ENCODE measurements at regions not wholly inside any gene's neighbourhood (a gene's known extent, or its start where the extent isn't known, plus 50 kb on each side); places are given as distances from the start of the nearest gene placed in this dataset.

DNA sequence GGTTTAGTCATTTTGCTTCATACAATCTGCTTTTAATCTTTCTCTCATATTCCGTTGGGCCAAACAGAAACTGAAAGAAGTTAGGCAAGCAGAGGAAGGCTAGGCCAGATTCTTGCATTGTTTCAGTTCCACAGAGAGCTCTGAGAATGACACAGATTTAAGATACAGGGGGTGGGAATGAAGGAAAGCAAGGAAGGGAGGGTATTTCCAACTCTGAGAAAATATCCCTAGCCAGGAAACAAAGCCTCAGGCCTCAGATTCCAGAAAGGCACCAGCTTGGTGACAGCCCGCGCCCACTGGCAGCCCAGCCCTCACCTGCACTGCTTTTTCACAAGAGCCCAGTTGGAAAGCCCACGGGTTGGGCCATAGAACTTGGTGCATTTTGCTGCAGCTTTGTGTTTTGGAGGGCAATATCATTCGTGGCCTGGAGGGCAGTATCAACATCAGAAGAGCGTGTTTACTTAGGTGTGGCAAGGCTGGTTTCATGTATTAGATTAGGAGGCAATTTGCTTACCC is 63.5 kb downstream of the ENC1 start:
- peak; percentile 61 for DNase-seq (ENCODE audit: low spot score)

DNA sequence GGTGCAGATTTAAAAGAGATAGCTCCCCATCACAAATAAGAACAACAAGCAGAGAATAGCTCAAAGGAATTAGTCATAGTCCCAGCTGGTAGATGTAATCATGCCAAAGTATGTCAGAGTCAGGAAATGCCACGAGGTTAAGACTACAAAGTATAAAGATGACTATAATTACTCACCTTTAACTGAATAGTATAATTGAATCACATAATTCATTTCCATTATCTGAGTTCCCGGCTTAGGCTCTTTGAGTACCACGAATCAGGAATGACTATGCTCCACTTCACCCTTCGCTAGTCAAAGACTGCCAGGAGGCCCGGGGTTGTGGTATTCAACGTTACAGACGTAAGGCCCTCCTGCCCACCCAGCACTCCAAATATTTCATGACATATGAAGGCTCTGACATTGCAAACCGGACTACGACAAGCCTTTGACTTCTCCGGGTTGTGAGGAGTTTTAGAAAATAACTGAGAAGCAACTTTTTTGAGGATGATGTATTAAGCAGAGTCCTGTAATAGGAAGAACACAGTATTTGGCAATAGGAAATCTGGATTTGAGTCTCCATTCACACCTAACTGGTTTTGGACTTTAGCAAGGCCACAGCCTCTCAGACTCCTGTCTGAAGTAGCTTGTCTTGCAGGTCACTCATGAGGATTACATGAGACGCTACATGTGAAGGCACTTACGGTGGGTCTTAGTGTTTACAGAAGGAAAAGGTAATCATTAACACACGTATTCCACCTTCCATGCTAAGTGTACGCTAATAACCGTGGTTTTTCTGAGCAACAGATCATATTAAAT is 64.6 kb downstream of the ENC1 start:
- DNase-seq (ENCODE audit: low spot score): peak; percentile 79

DNA sequence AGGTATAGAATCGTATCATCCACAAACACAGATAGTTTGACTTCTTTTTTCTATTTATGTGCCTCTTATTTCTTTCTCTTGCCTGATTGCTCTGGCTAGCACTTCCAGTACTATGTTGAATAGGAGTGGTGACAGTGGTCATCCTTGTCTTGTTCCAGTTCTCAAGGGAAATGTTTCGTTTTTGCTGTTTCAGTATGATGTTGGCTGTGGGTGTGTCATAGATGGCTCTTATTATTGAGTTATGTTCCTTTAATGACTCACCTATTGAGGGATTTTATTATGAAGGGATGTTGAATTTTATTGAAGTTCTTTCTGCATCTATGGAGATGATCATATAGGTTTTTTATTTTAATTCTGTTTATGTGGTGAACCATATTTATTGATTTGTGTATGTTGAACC is 70.3 kb downstream of the ENC1 start:
- DNase-seq (ENCODE audit: low spot score): no peak

DNA sequence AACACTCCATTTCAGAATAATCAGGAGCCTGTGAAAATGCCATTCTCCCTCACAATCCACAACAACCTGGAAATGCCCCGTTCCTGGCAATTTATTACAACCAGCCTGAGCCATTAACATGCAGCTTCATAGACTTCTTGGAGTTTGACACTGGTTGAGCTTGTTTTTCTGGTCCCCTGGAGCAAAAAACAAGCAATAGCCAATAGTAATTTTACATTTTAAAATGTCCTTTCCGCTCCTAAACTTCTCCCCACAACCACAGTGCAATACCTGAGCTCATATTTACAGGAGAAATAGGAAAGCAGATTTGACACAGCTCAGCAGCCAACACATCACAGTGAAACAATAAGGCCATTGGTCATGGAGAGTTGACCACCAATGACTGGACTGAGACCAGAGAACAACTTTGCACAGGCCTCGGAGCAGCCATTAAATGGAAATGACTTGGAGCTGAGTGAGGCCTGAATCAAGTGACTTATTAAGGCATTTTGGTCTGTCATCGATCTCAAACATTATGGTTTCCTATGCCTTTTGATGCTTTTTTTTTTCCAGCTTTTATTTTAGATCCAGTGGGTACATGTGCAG is 73.0 kb downstream of the ENC1 start:
- no peak for DNase-seq (ENCODE audit: low spot score)

DNA sequence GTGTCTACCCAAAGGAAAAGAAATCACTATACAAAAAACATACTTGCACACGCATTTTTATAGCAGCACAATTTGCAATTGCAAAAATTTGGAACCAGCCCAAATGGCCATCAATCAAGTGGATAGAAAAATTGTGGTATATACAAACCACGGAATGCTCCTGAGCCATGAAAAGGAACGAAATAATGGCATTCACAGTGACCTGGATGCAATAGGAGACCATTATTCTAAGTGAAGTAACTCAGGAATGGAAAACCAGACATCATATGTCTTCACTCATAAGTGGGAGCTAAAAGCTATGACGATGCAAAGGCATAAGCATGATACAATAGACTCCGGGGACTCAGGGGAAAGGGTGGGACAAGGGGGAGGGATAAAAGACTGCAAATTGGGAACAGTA is 78.4 kb downstream of the ENC1 start:
- DNase-seq (ENCODE audit: low spot score): no peak

DNA sequence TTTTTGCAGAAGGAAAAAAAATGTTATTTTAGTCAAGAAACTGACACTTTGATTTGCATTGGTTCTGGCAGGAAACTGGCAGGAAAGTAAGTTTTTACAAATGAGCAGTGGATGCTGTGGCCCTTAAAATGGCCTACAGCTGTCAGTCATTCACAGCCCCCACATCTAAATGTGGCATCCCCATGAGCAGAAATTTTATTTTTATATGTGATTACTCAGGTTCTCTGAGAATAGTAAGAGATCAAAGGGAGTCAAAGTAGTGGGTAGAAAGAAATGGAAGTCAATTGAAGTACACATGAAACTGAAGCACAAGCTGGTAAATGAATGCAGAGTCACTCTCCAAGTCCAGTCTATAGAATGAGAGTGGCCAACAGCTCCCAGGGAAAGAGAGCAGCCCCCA is 80.3 kb downstream of the ENC1 start:
- DNase-seq (ENCODE audit: low spot score): no peak

DNA sequence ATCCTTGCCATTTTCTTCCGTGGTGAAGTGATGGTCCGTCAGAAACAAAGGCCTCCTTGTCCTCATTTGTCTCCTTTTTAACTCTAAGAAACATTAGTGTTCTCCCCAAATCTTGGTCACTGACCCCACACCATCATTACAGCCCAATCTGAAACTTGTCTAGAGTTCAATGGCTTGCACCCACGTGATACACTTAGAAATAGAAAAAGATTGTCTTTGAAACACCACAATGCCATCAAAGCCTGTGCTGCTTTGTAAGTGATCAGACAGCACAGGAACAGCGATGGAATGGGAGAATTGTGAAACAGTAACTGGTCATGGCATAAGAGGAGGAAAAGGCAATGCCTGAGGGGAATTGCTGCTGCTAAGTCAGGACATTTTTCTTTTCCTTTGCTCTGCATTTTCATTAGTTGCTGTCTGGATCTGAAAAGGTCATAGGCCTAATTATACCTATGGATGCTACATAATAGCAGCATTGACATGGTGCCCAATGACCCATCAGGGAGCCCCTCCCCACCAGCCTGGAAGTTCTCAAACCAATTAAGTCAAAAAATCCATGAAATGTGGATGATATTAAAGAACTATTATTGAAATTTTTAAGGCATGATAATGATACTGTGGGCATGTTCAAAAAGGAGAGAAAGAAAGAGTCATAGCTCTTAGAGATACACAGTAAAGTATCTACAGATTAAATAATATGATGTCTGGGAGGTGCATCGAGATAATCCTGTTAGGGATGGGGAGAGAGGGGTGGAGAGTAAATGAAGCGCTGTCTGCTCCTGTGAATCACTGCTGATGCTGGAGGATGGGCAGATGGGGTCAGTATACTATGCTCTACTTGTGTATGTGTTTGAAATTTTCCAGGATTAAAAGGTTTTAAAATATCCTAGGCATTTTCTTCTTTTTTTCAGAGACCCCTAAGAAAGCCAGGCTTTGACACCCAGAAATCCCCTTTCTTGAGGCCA is 83.6 kb downstream of the ENC1 start:
- DNase-seq (ENCODE audit: low spot score): peak; percentile 27

DNA sequence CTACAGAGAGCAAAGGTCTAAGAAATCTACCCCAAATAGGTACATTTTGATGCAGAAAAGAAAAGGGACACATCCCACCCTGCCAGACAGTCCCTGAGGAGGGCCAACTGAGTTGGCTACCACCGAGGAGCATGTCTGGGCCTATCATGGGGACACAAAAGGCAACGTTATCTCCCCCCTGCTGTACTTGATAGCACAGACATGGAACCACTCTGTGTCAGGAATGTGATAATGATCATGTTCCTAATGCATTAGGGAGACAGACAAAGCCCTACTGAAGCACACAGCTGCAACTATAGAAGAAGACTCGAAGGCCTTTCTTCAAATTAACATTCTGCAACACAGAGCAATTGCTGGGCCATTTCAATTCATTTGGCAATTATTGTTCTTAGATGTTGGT is 84.5 kb downstream of the ENC1 start:
- DNase-seq (ENCODE audit: low spot score): no peak

DNA sequence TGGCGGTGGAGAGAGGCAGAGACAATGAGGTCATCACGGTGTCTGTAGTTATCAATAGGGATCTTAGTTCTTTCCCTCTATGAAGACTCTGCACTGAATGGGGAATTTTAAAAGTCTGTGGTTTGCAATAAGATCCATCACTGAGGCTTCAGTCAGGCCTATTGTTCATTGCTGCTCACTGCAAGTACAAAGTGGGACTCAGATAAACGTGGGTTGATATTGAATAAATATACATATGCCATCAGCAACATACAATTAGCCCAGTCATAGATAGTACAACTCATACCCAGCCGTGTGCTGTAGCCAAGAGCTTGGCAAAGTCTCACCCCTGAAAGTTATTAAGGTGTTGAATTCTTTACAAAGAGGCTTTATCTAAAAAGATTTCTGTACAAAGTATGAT is 88.4 kb downstream of the ENC1 start:
- DNase-seq (ENCODE audit: low spot score): no peak

DNA sequence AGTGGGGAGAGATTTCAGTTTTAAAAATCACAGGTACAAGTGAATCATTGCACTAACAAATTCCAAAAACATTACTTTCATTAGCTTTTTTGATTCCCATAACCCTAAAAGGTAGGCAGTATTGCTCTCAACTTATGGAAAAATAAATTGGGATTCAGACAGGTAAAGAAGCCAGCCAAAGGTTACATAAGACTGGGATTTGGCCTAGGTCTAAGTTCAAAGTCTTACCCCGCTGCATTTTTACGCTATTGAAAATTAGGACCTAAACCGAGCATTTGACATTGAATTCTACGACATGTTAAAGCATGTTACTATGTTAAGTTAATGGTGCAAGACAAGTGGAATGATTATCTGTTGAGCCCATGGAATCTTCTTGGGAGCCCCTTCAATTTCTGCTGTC is 89.6 kb downstream of the ENC1 start:
- no peak for DNase-seq (ENCODE audit: low spot score)

DNA sequence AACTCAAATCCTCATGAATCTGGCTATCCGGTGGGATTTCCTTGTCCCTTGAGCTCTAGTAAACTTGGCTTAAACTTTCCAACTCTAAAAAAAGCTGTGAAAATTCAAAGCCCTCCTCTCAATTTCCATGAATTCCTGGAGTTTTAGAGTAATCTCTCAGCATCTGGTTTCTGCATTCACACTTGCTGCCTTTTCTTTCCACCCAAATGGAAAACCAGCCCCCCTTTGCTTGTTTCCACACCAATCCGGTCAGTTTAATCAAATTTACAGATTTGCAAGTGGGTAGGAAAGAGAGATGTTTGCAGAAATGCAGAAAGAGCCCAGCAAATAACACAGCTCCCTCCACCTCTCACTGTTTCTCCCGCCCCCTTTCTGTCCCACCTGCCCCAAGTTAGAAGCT is 91.1 kb downstream of the ENC1 start:
- no peak for DNase-seq (ENCODE audit: low spot score)

DNA sequence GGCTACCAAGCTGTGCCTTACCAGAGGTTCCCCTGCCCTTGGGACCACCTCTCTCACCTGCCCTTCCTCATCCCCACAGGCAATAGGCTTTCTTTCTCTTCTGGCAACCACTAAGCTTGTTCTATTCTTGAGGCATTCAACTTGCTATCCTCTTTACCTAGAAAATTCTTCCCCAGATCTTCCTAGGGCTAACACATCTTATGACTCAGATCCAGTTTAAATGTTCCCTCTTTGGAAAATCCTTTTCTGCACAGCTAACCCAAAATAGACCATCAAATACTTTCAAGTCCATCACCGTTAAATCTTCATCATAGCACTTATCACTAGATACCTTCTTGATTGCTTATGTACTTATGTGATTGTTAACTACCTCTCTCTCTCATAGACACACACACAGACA is 93.7 kb downstream of the ENC1 start:
- DNase-seq (ENCODE audit: low spot score): peak; percentile 49

DNA sequence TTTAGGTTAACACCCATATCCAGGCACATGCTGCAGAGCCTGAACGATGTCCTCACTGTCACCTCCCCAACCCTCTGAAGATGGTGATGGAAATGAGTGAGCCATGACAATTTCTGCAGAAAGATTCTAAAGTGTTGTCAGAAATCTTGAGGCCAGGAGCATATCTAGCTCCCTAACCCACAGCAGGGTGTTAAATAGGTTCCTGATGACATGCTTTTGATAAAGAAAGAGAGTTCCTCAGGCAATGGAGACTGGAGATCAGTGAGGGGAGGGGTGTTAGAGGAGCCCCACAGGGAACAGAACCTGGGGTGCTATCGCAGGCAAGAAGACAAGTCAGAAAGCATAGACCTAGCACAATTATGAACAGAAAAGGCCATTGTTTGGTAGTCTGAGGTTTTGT is 95.7 kb downstream of the ENC1 start:
- DNase-seq (ENCODE audit: low spot score): no peak

DNA sequence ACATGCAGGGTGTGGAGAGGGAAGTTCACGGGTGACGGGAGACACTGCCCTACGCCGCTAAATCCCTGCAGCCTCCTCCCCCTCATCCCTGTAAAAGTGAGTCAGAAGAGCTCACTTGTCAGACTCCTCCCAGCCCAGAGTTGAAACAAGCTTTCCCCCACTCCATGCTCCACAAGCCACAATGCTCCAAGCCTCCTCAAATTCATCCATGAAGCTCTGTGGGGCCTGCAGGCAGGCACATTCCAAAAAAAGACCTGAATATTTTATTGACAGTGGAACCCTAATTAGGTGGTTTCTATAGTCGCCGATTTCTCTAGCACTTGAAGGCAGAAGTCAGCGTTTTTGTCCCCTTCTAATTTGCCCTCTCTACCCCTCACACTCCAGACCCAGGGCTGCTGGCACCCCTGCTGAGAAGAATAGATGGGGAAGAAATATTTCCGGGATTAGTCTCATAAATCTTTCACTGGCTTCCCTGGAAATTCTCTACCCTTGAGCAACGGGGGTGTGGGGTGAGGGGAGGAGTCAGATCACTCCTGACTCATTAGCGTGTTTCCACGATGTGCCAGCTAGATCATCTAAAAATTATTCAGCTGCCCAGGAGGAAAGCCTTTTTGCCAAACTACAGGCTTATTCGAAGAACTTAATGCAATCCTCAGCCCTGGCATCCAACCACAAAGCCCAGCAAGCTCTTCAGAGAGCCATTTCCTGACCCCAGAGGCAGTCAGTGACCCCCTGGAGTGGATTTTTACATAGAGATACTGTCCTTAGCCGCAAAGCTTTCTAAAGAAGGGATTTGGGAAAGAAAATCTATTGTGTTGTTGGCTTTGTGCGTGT is 97.1 kb downstream of the ENC1 start:
- peak; percentile 87 for DNase-seq (ENCODE audit: low spot score)

DNA sequence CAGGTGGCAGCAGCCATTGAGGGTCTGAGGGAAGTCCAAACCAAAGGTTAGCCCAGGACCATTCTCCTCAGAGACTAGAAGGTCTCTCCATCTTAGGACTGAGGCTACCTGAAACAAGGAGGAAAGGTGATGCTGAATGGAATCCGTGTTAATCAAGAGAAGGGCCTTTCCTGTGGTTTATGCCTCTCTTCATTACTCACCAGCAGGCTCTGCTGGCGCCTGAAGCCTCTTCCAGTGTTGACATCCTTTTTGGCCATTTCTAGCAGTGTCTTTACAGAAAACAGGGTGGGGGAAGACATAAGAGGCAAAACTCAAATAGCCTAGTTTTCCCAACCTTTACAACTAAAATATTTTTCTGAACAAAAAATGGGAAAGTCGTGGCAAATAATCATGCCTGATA is 98.0 kb downstream of the ENC1 start:
- peak; percentile 26 for DNase-seq (ENCODE audit: low spot score)

DNA sequence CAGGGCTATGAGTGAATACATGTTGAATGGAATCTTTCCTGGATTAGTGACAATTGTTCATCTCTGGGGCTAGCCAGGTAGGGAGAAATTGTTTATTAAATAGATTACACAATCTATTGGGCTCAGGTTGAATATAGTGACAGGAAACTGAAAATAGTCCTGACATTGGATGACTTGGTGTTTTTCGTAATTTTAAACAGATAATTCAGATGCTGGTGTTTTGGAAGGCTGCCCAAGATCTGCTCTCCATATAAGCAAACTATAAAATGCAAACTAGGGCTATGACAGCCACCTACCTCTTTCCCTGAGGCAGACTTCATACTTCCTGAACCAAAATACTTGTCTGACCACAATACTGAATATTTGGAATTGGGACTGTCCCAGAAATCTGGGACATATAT is 99.1 kb downstream of the ENC1 start:
- peak; percentile 10 for DNase-seq (ENCODE audit: low spot score)

DNA sequence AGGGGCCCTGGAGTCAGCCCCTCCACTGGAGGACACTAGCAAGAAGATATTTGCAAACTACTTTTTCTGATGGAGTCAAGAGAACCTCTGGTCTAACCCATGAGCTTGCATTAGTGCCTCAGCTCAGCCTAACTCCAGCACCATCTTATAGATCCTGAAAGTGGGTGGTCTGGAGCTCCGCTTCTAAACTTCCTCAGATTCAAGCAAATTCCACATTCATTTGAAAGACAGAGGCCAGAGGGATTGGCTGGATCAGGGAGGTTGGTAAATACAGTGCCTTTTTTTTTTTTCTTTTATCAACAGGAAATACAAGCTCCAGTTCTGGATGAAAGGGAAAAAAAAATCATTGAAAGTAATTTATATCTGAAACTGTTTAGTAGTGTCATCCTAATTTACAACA is 99.9 kb downstream of the ENC1 start:
- no peak for DNase-seq (ENCODE audit: low spot score)

DNA sequence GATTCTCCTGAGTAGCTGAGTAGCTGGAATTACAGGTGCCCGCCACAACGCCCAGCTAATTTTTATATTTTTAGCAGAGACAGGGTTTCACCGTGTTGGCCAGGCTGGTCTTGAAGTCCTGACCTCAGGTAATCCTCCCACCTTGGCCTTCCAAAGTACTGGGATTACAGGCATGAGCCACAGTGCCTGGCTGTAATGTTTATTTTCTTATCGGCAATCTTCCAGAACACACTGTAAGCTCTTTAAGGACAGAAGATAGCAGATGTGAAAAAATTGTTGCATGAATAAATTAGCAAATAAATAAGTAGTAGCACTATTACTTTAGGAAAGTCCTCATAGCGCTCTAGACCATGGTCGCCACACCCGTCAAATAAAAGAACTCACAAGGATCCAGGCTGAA is 100.5 kb downstream of the ENC1 start:
- no peak for DNase-seq (ENCODE audit: low spot score)

DNA sequence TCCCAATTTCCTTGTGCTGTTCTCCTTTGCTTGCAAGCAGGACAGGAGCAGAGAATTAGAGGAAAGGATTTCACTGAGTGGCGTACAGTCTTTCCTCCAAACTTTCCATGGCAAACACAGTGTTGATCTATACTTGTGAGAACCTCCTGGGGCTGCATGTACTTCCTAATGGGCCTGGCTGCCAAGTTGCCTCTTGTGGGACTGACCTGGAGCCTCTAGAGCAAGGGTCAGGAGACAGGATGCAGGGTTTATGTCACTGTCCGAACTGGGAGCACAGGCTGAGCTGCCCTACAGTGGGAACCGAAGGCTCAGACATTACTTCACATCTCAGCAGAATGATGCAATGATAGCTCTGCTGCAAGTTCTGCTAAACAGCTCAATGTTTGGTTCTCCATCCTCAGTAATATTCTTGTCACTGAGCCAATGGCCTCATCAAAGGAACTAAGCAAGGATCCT is 102.3 kb downstream of the ENC1 start:
- DNase-seq (ENCODE audit: low spot score): peak; percentile 37

DNA sequence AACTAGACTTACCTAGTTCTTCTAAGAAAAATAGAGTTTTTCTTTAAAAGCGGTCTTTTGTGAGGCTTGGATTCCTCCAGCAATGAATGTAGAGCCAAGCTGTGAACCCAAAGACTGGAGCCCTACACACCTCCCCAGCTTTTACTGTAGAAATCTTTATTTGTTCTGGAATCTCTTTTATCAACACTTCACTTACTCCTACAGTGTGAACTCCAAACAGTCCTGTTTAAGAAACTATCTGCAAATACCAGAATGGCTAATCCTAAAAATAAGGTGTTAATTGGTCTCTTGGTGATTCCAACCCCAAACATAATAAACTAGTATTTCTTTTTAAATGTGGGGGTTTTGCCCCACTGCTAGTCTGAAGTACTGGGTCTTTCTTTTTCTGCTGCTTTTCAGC is 103.9 kb downstream of the ENC1 start:
- no peak for DNase-seq (ENCODE audit: low spot score)

DNA sequence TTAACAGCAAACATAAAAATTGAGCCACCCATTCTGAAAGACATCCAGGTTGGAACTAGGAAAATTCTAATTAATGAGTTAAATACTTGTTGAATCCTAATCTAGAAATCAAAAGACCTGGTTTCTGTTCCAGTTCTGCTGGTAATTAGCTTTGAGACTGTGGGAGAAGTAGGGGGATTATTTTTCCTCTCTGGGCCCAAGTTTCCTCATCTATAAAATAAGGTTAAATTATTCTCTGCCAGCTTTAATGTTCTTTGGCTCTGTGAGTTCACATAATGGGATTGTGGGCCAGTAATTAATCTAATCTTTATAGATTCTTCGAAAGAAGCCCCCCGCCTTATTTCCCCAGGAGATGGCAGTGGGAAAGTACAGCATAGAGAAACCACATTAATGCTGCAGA is 104.6 kb downstream of the ENC1 start:
- no peak for DNase-seq (ENCODE audit: low spot score)
